NCI-H1092 (cell line): ENCODE measurements at regions not wholly inside any gene's neighbourhood (a gene's known extent, or its start where the extent isn't known, plus 50 kb on each side); places are given as distances from the start of the nearest gene placed in this dataset.

Experiments
- DNase-seq: peaks from one replicate; lab custom pipeline; 2025; lab: John Stamatoyannopoulos, UW

- DNase-seq: no peak
Measured at GRCh38 chr18:33517950-33518349, 60.1 kb upstream of the ASXL3 start.

GRCh38 chr18:33513027-33513426, 65.0 kb upstream of the ASXL3 start:
- no peak for DNase-seq

DNA sequence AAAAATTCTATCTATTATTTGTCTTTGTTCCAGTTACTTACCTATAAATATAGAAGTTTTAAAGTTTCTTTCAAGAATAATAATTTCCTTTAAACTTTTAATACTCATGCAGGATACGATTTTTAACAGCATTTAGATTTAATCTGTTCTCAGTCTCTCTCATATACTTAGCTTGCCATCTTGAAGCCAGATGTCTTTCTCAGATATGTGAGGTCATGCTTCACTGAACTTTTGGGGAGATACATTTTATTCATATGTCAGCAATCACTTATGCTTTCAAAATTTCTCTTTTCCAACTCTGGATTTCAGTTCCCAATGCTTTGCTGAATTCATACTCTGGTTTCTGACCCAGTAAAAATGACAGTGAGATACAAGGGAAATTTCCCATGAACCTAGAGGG, 66.5 kb upstream of the CCDC178 start:
- DNase-seq: no peak

DNA sequence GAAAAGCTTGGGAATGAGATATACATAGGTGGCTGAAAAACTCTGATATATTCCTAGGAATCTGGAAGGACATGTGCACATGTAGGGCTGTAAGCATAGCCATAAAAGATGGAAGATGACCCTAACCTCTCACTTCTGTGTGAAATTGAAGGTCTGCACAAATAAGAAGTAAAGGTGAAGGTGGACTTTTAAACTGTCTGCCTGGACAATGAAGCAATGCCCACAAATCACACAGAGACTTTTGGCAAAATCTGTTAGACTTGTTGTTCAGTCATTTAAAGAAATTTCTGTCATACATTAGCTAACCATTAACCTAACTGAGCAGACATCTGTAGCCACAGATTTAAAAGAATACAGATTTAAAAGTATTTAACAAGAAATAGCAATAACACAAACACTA, 65.3 kb upstream of the CCDC178 start:
- DNase-seq: no peak

DNA sequence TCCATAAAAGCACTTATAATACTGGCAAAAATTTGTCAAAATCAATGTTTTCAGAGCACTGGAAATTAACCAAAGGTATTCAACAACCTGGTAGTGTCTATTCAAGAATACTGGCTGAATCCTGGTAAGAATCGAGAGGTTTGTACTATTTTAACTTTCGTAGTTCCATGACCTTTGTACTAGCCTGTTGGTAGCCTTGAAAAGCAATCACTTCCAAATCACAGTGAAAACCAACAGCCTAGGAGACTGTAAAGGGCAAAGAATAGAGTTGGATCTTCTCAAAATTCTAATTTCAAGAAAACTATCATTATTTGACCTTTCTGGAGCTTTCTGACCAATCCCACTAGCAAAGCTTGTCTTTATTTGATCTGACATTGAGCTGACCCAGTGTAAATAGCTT, 64.8 kb upstream of the CCDC178 start:
- DNase-seq: no peak

DNA sequence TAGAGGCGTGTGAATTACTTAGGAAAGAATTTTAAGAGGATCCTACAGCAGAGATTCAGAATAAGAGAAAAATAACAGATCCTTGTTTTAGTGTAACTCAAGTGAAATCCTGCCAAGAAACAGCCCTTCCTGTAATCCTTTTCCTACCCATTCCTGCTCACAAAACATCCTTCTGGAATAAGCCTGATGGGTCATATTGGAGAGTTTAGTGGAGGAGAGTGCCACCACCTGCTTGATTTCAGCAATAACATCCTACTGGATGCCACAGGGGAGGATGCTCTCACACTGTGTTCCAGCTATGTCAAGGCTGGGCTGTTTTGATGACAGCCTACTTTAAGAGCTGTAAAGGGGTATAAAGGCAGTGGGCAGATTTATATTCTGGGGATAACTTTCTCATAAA, 54.8 kb upstream of the CCDC178 start:
- DNase-seq: peak; percentile 62
